GM13976 (cell line): ENCODE measurements at regions not wholly inside any gene's neighbourhood (a gene's known extent, or its start where the extent isn't known, plus 50 kb on each side); places are given as distances from the start of the nearest gene placed in this dataset.
"Not testable (repeated sequence)": the region's sequence is repeated elsewhere in the genome, so short reads cannot be mapped to it uniquely, and the experiment has no call there.

Experiments used
- DNase-seq: peaks from one replicate; pipeline ENCODE4 v3.0.0; 2012; ENCODE audit warnings: low spot score
- CTCF ChIP-seq: IDR thresholded peaks from 2 replicates; pipeline ENCODE4 v1.5.1; 2012; ENCODE audit warnings: borderline replicate concordance, mild to moderate bottlenecking; ENCODE audit not compliant: insufficient read depth; ENCODE audit errors: extremely low read depth, missing control alignments, control extremely low read depth
- in situ Hi-C: fragments of 300-500 bp; cut with MboI; formaldehyde crosslinking; loops from one replicate; pipeline ENCODE4 v1.12.0; 2022; ENCODE audit warnings: low sequenced_read_pairs, mixed read lengths, inconsistent platforms; ENCODE audit not compliant: unreplicated experiment

GRCh38 chr21:8987896-8988295 is 1533.5 kb upstream of the TPTE start:
- in situ Hi-C loops, DNase-seq: not testable (repeated sequence)

GRCh38 chr21:8988696-8989095 is 1532.7 kb upstream of the TPTE start:
- no peak for DNase-seq
- TF ChIP-seq CTCF = no peak
- in situ Hi-C loops = no loop called here

GRCh38 chr21:8989261-8989711 is 1532.1 kb upstream of the TPTE start:
- DNase-seq = no peak
- TF ChIP-seq CTCF = no peak
- in situ Hi-C loops = no loop called here

- in situ Hi-C loops = no loop called here
These were observed 1531.6 kb upstream of the TPTE start for GRCh38 chr21:8989721-8990325.

GRCh38 chr21:8990326-8991087 is 1530.9 kb upstream of the TPTE start:
- no peak for DNase-seq
- no peak for TF ChIP-seq CTCF
- in situ Hi-C loops = no loop called here

More at GRCh38 chr21:8989721-8990325, 1531.6 kb upstream of the TPTE start:
- DNase-seq = no peak
- no peak for TF ChIP-seq CTCF

GRCh38 chr21:8991088-8991907 is 1530.1 kb upstream of the TPTE start:
- in situ Hi-C loops = no loop called here
- TF ChIP-seq CTCF = no peak
- no peak for DNase-seq

GRCh38 chr21:8991968-8992621 is 1529.3 kb upstream of the TPTE start:
- DNase-seq = no peak
- TF ChIP-seq CTCF = no peak
- in situ Hi-C loops = no loop called here
